CD4-positive, alpha-beta T cell treated with Interferon alpha-2 for 1 hour (primary cell): ENCODE measurements at regions not wholly inside any gene's neighbourhood (a gene's known extent, or its start where the extent isn't known, plus 50 kb on each side); places are given as distances from the start of the nearest gene placed in this dataset.
"Not testable (repeated sequence)": the region's sequence is repeated elsewhere in the genome, so short reads cannot be mapped to it uniquely, and the experiment has no call there.

ENCODE experiments used
- DNase-seq, 2 donors: peaks; one replicate each; pipeline ENCODE4 v3.0.0-alpha.2; 2020 to 2022

DNA sequence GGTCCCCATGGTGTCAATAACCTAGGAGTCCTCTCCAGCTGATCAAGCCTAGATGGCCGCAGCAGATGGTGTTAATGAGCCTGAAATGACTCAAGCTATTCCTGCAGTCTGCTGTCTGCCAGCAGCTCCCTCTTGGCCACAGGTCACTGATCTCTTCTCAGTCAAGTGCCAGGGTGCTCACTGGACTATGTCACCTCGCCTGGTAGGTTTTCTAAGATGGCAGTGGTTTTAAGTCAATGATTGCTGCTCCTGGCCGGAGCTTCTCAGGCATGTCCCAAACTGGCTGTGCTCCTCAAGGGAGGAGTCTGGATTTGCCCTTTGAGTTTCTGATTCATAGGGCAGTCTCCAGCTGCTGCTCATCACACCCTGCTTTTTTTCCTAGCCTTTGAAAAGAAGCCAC is 58.6 kb upstream of the SHISA6 start:
- no peak for DNase-seq

DNA sequence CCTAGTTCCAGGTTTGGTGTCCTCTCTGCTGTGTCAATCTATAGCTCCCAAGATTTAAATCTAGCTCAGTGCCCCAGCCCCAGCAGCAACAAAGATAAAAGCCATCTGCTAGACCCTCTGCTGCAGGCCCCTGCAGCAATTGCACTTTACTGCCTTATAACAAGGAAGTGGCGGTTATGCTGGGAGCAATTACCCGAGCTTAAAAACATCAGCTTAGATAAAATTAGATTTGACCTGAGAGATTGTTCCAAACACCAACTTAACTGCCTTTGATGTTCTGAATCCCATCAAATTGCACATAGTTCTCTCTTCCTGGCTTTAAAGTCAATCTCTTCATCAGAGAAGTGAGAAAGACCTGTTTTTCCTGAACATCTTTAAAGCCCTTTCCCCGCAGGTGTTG is 62.4 kb upstream of the SHISA6 start:
- no peak for DNase-seq

DNA sequence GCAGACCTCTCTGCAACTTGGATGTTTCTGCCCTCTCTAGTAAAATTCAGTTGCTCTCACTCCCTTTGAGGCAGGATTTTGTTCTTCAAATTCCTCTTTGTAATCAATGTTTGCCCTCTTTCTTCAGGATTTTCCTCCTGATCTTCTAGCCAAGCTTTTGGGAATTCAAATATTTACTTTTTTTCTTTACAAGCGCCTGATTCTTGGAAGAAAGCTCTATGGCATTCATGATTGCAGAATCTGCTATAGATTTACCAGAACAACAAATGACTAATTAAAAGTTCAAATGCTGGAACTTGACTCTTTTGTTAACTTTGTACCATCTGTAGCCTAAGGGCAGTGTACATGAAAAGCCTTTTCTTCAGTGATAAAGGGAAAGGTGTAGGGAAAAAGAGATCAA is 63.7 kb upstream of the SHISA6 start:
- no peak for DNase-seq

DNA sequence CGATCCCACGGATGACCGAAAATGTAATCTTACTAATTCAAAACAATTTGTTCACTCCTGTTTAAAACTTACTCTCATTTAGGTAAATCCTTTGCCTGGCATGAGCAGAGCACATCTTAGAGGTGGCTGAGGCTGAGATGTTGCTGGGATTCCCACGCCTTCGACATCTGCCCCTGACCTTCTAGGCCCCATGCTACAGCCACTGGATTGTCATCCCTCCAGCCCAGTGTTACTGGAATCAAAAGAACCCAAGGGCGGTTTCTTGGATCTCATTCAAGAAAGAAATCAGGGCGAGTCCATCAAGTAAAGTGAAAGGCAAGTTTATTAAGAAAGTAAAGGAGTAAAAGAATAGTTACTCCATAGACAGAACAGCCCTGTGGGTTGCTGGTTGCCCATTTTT is 64.5 kb upstream of the SHISA6 start:
- no peak for DNase-seq

DNA sequence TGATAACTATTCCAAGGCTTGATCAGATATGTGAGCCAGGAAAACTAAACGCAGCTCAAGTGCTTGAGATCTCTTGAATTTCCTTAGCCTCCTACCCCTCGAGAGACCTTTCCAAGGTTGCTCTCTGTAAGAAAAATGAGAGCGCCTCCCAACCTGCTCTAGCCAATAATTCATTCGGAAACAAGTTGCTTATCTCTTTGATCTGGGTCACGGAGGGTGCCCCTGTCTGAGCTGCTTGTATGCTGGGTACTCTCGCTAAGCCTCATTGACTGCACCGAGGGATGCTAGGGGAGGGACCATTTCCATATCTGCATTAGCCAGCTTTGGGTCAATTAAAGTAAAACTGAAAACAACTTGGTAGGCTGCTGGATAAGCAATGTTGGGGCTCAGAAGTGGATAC is 70.1 kb upstream of the SHISA6 start:
- DNase-seq, result no peak

DNA sequence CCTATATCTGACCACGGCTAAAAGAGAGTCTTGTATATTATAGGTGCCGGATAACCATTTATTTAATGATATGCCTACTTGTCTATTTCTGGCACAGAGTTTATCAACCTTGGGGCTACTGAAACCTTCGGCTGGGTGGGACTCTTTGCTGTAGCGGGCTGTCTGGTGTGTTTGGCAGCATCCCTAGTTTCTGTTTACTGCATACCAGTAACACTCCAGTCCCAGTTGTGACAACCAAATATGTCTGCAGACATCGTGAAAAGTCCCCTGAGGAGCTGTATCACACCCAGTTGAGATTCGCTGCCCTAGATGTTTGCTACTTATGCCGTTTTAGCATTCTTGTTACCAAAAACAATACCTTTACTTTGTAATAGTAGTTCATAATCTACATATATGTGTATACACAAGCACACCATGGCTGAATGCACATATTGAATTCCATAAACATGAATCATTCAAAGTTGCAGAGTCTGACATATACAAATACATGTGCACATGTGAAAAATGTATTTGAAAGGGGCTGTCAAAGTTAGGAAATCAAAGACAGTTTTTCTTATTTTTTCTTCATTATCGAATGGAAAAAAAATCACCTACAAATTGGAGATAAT is 89.1 kb upstream of the SHISA6 start:
- no peak for DNase-seq

DNA sequence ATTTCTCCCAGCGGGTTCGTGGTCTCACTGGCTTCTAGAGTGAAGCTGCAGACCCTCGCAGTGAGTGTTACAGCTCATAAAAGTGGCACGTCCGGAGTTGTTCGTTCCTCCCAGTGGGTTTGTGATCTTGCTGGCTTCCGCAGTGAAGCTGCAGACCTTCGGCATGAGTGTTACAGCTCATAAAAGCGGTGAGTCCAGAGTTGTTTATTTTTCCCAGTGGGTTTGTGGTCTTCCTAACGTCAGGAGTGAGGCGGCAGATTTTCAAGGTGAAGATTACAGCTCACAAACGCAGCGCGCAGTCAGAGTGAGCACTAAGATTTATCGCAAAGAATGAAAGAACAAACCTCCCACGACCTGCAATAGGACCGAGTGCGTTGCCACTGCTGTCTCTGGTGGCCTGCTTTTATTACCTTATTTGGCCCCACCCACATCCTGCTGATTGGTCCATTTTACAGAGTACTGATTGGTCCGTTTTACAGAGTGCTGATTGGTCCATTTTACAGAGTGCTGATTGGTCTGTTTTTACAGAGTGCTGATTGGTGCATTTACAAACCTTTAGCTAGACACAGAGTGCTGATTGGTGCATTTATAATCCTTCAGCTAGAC is 90.0 kb upstream of the SHISA6 start:
- DNase-seq, result not testable (repeated sequence)

DNA sequence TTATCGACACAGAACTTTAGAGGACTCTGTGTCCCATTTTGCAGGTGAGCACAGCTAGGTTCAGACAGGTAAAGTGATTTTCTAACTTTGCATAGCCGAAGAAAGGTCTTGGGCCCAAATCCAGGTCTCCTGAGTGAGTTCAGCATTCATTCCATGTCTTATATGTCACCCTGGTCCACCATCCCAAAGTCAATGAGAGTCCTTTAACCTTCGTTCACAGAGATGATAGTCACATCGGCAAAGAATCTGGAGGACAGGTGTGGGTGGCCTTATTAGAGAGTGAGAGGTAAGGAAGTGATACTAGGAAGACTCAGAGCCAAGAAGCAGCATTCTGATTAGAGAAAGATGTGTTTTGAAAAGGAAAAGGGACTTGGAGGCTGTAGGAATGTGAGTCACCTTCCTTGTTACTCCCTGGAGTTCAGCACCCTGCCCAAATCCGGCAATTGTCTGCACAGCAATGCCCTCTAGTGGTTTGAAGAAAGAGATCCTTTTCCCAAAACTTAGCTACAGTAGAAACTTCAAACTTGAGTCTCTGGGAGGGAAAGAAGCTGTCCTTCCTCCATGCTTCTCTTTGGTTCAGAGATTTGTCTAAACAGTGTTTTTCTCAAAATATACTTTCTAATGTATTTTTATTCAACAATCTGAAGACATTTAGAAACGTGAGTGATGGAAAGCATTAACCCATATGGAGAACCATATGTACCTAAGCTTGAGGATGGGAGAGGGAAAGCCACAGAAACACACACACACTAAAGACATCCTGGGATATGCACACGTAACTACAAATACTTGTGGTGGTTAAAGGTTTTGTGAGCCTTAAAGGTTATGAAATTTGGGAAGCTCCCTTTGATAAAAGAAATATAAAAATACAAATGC is 96.4 kb upstream of the SHISA6 start:
- DNase-seq, result peak in 1 of 2 donors; percentile 4

DNA sequence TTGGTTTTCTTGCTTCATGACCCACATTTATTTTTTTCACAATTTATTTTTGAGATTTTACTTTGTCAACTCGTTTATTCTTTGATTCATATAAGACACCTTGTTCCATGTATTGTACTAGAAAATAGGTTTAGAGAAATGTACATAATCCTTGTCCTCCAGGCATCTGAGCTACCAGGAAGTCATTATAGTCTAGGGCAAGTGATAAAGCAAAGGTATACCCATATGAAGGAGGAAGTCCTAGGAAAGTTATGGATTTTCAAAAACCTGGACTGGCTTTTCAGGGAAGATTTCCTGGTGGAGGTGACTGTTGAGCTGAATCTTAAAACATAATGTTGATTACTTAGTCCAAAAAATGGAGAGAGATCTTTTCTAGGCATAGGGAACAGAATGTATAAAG is 98.8 kb upstream of the SHISA6 start:
- DNase-seq, result no peak

DNA sequence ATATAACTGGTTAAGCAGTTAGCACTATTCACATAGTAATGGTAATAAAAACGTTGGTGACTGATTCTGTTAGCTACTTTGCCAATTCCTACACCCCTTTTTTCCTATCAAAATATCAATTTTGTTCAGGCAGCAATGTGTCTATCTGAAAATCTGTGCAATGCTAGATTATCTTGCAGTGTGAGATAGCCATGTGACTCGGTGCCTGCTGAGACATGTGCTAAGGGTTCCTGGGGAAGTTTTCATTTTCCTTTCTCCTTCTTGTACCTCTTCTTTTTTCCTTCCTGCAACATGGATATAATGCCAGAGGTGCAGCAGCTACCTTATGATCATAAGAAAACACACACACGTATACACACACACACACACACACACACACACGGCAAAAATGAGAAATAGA is 100.5 kb upstream of the SHISA6 start:
- no peak for DNase-seq

DNA sequence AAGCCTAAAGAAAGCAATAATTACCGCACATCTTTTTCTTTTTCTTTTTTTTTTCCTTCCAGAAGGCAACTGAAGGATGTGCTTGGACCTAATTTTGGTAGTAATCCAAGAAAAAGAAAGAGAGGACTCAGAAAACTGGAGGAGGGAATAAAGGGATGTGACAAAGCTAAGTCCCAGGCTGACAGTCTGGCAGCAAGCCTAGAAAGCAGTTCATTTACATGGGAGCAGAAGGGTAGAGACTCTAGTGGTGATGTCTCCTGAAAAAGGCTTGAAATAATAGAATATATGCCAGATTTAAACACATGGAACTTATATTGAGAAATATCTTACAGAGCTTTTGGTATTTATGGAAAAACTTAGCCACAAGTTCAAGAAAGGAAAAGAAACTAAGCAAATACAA is 101.0 kb upstream of the SHISA6 start:
- no peak for DNase-seq

DNA sequence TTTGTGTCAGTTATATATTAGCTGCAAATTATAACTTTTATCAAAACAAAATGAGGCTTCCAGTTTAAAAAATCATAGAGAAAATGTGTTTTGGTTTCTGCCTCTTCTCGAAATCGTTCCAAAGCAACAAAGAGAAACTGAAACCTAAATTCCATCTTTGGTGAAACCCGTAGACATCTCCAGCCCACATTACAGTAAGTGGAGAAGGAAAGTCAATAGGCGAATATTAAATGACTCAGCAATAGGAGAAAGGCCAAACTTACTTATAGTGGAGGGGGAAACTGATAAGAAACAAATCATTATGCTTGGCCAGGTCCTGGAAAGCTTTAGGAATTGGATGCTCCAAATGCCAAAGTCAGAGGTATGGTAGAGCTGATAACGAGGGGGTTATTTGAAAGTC is 103.0 kb upstream of the SHISA6 start:
- no peak for DNase-seq

DNA sequence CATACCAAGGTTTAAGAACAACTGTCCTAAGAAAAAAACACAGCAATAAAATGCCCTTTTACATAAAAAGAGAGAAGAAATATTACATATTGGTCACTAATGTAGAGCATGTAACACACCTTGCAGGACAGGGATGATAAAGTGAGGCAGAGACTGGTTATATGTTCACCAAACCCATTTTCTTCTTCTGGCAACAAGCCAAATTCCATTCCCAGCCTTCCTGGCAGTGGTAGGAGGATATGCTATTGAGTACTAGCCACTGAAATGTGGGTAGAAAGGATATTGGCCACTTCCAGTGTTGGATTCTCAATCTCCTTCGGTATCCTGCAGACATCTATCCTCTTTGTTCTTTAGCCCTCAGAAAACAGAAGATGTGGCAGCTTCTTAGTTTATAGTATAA is 105.2 kb upstream of the SHISA6 start:
- DNase-seq, result no peak

DNA sequence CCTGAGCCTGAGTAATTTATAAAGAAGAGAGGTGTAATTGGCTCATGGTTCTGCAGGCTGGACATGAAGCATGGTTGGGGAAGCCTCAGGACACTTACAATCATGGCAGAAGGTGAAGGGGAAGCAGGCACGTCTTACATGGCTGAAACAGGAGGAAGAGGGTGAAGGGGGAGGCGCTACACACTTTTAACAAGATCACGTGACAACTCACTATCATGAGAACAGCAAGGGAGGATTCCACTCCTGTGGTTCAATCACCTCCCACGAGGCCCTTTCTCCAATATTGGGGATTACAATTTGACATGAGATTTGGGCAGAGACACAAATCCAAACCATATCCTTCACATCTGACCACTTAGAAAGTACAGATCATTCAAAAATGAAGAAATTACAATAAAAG is 110.6 kb upstream of the SHISA6 start:
- DNase-seq, result no peak

DNA sequence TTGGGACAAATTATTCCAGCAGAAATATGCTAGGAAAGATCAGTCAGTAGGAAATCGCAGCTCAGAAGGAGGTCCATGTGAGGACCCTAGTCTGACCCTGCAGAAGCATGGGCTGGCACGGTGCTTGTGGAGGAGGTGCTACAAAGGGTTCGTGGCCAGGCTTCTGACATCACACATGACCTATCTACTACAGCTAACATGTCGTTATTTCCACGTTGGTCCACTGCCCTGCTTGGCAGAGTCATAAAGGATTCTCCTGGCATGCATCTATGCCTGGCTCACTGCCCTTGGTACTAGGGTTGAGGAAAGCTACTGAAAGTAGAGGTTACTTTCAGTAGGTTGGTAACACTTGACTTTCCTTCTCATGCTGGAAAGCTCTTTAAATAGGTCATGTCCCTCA is 118.1 kb upstream of the SHISA6 start:
- DNase-seq, result no peak

DNA sequence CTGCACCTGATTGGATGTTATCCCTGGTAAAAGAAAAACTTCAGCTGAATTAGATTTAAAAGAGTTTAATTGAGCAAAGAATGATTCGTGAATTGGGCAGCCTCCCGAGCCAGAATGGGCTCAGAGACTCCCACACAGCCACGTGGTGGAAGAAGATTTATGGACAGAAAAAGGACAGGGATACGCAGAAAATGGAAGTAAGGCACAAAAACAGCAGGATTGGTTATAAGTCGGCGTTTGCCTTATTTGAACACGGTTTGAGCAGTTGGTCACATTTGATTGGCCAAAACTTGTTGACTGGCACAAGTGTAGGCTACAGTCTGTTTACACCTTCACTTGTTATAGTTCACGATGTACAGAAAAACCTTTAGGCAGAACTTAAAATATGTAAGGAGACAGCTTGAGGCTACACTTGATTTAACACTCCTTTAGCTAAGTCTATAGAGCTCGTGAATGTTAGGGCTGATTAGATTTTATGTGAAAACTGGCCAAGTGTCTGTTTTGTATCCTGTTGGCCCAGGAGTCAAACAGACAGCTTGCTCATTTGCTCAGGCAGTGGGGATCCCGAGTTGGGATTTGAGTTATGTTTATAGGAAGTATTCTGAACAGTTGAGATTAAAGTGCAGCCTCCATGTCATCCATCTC is 119.5 kb upstream of the SHISA6 start:
- DNase-seq, result no peak

DNA sequence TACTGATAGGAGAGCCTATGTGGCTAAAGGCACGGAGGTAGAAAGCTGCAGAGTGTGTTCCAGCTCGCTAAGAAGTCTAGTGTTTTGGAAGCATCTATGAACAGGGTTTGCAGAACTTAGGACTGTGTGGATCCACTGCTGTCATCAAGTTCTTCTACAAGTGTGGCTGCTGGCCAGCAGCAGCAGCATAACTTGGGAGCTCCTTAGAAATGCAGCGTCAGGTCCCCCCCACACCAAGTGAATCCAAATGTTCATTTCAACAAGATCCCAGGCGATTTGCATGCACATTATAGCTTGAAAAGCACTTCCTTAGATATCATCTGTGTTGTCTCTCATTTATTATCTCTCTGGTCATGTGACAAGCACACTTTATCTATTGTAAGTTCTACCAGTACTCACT is 131.9 kb upstream of the SHISA6 start:
- DNase-seq, result no peak

DNA sequence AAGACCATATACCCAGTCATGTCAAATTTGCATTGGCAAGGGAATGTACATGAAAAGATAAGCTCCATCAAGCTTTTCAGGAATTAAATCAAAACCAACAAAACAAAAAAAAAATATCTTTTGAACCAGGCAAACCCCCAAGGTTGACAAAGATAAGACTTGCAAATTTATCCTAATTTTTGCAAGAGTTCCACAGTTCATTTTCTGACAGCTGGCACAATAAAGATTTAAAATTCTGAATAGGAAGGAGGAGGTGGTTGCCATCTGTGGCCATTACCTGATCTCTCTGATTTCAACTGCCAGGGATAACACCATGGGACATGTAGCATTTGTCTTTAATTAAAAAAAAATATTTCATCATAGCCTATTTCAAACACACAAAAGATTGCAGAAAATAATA is 135.9 kb upstream of the SHISA6 start:
- no peak for DNase-seq

DNA sequence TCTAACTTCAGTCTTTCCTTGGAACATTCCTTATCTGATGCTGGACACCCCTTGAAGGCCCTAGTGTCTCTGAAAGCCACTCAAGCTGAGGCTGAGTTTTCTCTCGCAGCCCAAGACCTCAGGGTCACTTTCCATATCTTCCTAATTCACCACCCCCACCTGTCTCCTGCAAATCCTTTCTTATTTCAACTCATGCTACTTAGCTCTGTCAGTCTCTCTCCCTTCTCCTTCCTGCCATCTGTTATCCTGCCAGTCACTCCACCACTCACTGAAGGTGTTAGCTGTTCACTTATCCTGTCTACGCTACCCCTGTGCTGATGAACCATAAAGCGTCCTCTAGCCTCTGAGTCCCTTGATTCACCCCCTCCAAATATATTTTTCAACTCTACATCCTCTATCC is 143.9 kb upstream of the SHISA6 start:
- no peak for DNase-seq

DNA sequence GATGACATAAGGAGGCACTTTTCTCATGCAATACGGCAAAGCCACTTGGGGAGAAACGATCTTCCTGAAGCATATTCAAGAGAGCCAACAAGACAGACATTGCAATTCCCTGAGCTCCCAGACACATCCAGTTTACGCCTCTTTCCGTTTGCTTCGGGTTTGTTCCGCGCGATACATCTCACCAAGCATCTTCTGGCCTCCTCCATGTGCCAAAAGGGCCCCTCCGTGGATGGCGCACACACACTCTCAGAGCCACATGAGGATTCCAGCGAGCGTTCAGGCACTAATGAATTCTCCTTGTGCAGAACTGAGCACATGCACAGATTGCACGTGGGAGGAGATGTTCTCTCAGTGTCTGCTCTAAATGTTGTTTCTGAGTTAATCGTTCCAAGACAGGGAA is 146.7 kb upstream of the SHISA6 start:
- DNase-seq, result no peak

DNA sequence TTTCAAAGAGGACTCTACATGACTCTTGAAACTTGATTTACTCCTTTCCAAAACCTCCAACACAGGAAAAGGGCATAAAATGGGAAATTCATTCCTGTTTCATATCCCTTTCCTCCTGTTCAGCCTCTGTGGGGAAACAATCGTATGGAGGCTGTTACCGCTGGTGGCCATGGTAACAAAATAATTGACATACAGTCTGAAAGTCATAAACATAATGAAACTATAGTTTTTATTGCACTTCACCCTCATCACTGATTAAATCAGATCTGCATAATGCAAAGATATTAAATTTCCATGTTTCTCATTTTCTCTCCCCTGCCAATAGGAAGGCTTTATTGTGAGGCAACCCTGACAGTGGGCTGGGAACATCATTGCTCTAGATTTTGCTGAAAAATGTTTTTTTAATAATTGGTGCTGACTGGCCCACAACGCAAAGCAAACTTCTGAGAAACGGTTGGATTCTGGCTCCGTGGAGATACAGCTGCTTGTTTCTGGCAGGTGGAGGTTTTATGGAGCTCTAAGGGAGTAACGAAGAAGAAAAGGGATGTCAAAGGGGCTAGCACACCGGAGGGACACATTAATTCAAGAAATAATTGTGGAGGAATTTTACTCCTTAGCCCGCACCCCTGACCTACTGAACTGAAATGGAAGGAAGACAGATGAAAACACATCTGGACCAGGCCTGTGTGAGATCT is 154.2 kb upstream of the SHISA6 start:
- DNase-seq, result no peak

DNA sequence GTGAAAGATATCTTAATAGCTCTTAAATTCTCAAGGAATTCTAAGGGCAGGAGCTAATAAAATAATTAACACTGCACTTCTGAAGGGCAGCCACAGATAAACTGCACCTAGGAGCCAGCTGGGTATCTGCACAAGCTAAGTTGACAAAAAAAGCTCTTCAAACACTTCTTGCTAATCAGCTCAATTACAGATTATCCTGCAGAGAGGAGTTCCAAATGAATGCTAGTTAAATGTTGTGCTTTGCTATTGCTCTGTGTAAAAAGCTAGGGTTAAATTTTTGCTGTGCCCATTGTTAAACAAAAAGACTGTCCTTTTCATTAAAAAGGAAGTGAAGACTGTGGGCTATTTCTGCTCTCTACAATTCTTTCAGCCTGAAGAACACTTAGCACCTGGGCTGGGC is 158.5 kb upstream of the SHISA6 start:
- no peak for DNase-seq

DNA sequence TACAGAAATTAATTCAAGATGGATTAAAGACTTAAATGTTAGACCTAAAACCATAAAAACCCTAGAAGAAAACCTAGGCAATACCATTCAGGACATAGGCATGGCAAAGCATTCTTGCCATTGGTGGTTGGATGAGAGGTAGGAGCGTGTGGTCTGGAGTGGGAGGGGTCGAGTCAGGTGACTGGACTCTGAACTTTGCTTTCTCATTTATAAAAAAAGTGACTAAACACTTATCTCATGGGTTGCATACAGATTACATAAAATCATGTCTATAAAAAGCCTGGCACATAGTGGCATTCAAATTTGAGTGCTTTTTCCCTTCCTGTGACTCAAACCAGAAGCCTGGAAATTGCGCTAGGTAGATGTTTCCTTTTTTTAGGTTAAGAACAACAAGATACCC is 159.7 kb upstream of the SHISA6 start:
- no peak for DNase-seq
